HG03354 (cell line): ENCODE measurements at regions not wholly inside any gene's neighbourhood (a gene's known extent, or its start where the extent isn't known, plus 50 kb on each side); places are given as distances from the start of the nearest gene placed in this dataset.

ENCODE experiments used
- ATAC-seq: cut with Tn5 transposase; IDR thresholded peaks from one replicate; pipeline ENCODE4 v1.9.1; 2021; ENCODE audit warnings: mild to moderate bottlenecking; ENCODE audit not compliant: unreplicated experiment, poor library complexity, severe bottlenecking

DNA sequence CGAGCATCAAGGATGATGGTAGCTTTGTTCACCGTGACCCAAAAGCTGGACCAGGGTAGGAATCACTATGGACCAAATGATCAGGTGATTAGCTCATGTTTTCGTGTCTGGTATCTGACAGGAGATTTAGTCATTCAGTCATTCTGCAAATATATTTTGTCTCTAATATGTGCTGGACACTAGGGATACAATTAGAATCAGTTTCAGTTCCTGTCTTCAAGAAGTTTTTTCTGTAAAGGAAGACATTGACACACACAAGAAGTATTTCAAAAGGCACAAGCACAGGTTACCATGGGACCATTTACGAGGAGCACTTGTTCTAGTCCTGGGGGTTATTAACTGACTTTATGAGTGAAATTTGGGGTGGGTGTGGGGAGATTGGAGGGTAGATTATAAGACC lies 244.9 kb downstream of the HIVEP2 start:
- peak; percentile 60 for ATAC-seq

DNA sequence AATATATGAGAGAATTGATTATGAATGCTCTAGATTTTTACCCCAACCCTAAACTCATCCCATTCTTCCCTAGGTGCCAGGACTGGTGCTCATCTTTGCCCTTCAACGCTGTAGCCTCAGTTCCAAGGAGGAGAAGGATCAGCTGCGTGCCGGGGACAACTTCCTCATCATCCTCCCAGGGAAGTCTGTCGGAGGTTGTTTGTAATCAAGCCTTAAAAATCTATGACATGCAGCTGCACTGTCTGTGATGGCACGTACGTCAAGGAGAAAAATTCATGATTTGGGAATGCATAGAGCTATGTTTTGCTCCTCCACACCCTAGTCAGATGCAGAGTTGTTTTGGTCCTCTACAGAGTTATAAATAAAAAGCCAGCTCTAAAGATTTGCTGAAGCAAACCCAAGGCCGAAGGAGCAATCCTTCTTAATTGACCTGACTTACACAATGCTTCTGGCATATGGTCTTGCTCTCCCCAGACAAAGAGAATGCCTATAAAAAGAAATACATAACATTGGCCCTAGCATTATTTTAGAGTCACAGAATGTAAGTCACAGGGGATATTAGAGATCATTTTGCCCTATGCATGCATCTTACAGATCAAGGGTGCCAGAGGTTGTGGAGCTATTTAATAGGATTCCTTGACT lies 244.2 kb downstream of the HIVEP2 start:
- no peak for ATAC-seq
